Liver (tissue), 8 donors: ENCODE measurements at regions not wholly inside any gene's neighbourhood (a gene's known extent, or its start where the extent isn't known, plus 50 kb on each side); places are given as distances from the start of the nearest gene placed in this dataset.
"Not testable (repeated sequence)": the region's sequence is repeated elsewhere in the genome, so short reads cannot be mapped to it uniquely, and the experiment has no call there.

ENCODE experiments used
- DNase-seq: peaks from one replicate; pipeline ENCODE4 v3.0.0-alpha.2; 2017; ENCODE audit warnings: low spot score
- H3K27ac ChIP-seq, 2 donors: one replicate each; pipeline ENCODE4 v1.7.0; 2013; ENCODE audit warnings: inconsistent platforms in 2 of 2, low read length in 2 of 2, control low read depth in 1 of 2, low read depth in 1 of 2, mild to moderate bottlenecking in 1 of 2
- H3K27me3 ChIP-seq, 4 donors: one replicate each; pipeline versions ENCODE4 v1.6.1 to v1.7.0; 2013; ENCODE audit warnings: low read length in 3 of 4, inconsistent platforms in 1 of 4, mild to moderate bottlenecking in 1 of 4, moderate library complexity in 1 of 4; ENCODE audit not compliant: control insufficient read depth in 4 of 4, insufficient read depth in 4 of 4
- H3K36me3 ChIP-seq, 4 donors: one replicate each; pipeline versions ENCODE4 v1.6.1 to v1.7.0; 2013; ENCODE audit warnings: low read length in 3 of 4, mild to moderate bottlenecking in 3 of 4, low read depth in 1 of 4, moderate library complexity in 1 of 4; ENCODE audit not compliant: control insufficient read depth in 4 of 4, insufficient read depth in 3 of 4
- H3K4me1 ChIP-seq, 4 donors: one replicate each; pipeline versions ENCODE4 v1.6.1 to v1.7.0; 2013; ENCODE audit warnings: low read length in 3 of 4, mild to moderate bottlenecking in 3 of 4, moderate library complexity in 1 of 4; ENCODE audit not compliant: control insufficient read depth in 4 of 4, insufficient read depth in 4 of 4
- H3K4me3 ChIP-seq, 3 donors: one replicate each; pipeline versions ENCODE4 v1.6.1 to v1.7.0; 2013; ENCODE audit warnings: low read length in 3 of 3, control low read depth in 1 of 3, low read depth in 1 of 3, mild to moderate bottlenecking in 1 of 3
- H3K9ac ChIP-seq, 2 donors: one replicate each; pipeline ENCODE4 v1.7.0; 2013; ENCODE audit warnings: low read length in 2 of 2, mild to moderate bottlenecking in 2 of 2, moderate library complexity in 2 of 2, control low read depth in 1 of 2, low read depth in 1 of 2
- H3K9me3 ChIP-seq, 4 donors: one replicate each; pipeline versions ENCODE4 v1.6.1 to v1.7.0; 2013; ENCODE audit warnings: low read length in 3 of 4; ENCODE audit not compliant: control insufficient read depth in 4 of 4
- ATF3 ChIP-seq: IDR thresholded peaks from 2 replicates; pipeline ENCODE4 v1.6.1; 2016; ENCODE audit warnings: antibody characterized with exemption
- CTCF ChIP-seq: fragments of 150-350 bp; IDR thresholded peaks from 2 replicates; pipeline ENCODE4 v1.5.1; 2017; ENCODE audit warnings: improper control_type of control experiment, low read depth, low read length; ENCODE audit not compliant: missing input control
- EGR1 ChIP-seq, 2 donors: IDR thresholded peaks; 2 replicates each; pipeline ENCODE4 v1.6.1; 2016 to 2018; ENCODE audit warnings: antibody characterized with exemption in 2 of 2, low read depth in 2 of 2
- FOXA1 ChIP-seq: IDR thresholded peaks from 2 replicates; pipeline ENCODE4 v1.6.1; 2016; ENCODE audit warnings: antibody characterized with exemption
- FOXA2 ChIP-seq: IDR thresholded peaks from 2 replicates; pipeline ENCODE4 v1.6.1; 2016; ENCODE audit warnings: antibody characterized with exemption
- GABPA ChIP-seq, 2 donors: IDR thresholded peaks in 1 of 2; conservative IDR thresholded peaks in 1 of 2; 2 replicates each; pipeline ENCODE4 v1.6.1; 2016; ENCODE audit warnings: antibody characterized with exemption in 2 of 2, mild to moderate bottlenecking in 1 of 2, moderate library complexity in 1 of 2
- HNF4G ChIP-seq: IDR thresholded peaks from 2 replicates; pipeline ENCODE4 v1.6.1; 2016; ENCODE audit warnings: antibody characterized with exemption
- JUND ChIP-seq, 2 donors: IDR thresholded peaks; 2 replicates each; pipeline ENCODE4 v1.6.1; 2016; ENCODE audit warnings: antibody characterized with exemption in 2 of 2
- MAX ChIP-seq: IDR thresholded peaks from 2 replicates; pipeline ENCODE4 v1.6.1; 2016; ENCODE audit warnings: antibody characterized with exemption
- NR2F2 ChIP-seq: IDR thresholded peaks from 2 replicates; pipeline ENCODE4 v1.6.1; 2016; ENCODE audit warnings: antibody characterized with exemption
- RAD21 ChIP-seq, 2 donors: IDR thresholded peaks; 2 replicates each; pipeline ENCODE4 v1.6.1; 2016; ENCODE audit warnings: antibody characterized with exemption in 2 of 2, mild to moderate bottlenecking in 2 of 2
- REST ChIP-seq: IDR thresholded peaks from 2 replicates; pipeline ENCODE4 v1.6.1; 2016; ENCODE audit warnings: antibody characterized with exemption, mild to moderate bottlenecking
- SP1 ChIP-seq: IDR thresholded peaks from 2 replicates; pipeline ENCODE4 v1.6.1; 2018; ENCODE audit warnings: antibody characterized with exemption, mild to moderate bottlenecking
- TAF1 ChIP-seq: conservative IDR thresholded peaks from 2 replicates; pipeline ENCODE4 v1.6.1; 2016; ENCODE audit warnings: antibody characterized with exemption, mild to moderate bottlenecking
- ZBTB33 ChIP-seq: IDR thresholded peaks from 2 replicates; pipeline ENCODE4 v1.6.1; 2016; ENCODE audit warnings: antibody characterized with exemption
- WGBS: extraction: QIAGEN DNeasy Blood & Tissue Kit; methylation state at CpG from one replicate; pipeline ENCODE4 v1.1.7; 2013; 5-methylcytosine and 5-hydroxymethylcytosine counted together
- donor health status: healthy.
- donor health status: healthy.
- donor health status: healthy.
- donor health status: healthy.
- donor health status: healthy.

GRCh38 chr9:93884808-93885207 lies 70.3 kb downstream of the BARX1 start (continued):
- TF ChIP-seq REST = no peak
- no peak for TF ChIP-seq SP1

GRCh38 chr9:93879662-93880407 lies 75.3 kb downstream of the BARX1 start:
- not testable (repeated sequence) for DNase-seq, H3K27me3 ChIP-seq, H3K9ac ChIP-seq, H3K27ac ChIP-seq, H3K4me1 ChIP-seq, H3K4me3 ChIP-seq, H3K36me3 ChIP-seq
- 94% methylated on average over 35 of the region's 35 CpGs for WGBS
- H3K9me3 ChIP-seq = peaks cover 4 to 16% (median 4%) of the 10 kb centered on the region in 4 donors

- H3K4me3 ChIP-seq = no peak overlapping the region
- H3K9me3 ChIP-seq = peaks cover 11 to 26% (median 11%) of the 10 kb centered on the region in 4 donors
- no peak for DNase-seq
- H3K27me3 ChIP-seq = no peaks in the 10 kb centered on the region
- TF ChIP-seq RAD21 (IDR thresholded peaks at IDR 0.05) (no peak), MAX (no peak), NR2F2 (no peak), CTCF (no peak), EGR1 (IDR thresholded peaks at IDR 0.05; ENCODE audit: low read depth in 2 of 2) (no peak), ATF3 (no peak), SP1 (no peak)
- H3K27ac ChIP-seq = no peak overlapping the region
- no peak overlapping the region for H3K9ac ChIP-seq
- no peaks in the 10 kb centered on the region for H3K36me3 ChIP-seq
- H3K4me1 ChIP-seq = no peaks in the 10 kb centered on the region
These were observed 79.8 kb downstream of the BARX1 start for GRCh38 chr9:93875330-93875729.

- DNase-seq = no peak
- Histone ChIP-seq H3K27me3 (no peaks in the 10 kb centered on the region), H3K9ac (no peak overlapping the region), H3K4me1 (no peaks in the 10 kb centered on the region), H3K9me3 (peaks cover 11 to 26% (median 11%) of the 10 kb centered on the region in 4 donors), H3K36me3 (no peaks in the 10 kb centered on the region), H3K4me3 (peak overlapping the region in 2 of 3 donors; percentile 35 to 36), H3K27ac (no peak overlapping the region)
- TF ChIP-seq HNF4G (no peak), JUND (IDR thresholded peaks at IDR 0.05) (no peak), ZBTB33 (no peak), GABPA (IDR thresholded peaks at IDR 0.05 in 1 of 2, conservative IDR thresholded peaks at IDR 0.05 in 1 of 2) (no peak), RAD21 (IDR thresholded peaks at IDR 0.05) (no peak), FOXA2 (no peak), ATF3 (no peak), TAF1 (no peak), CTCF (no peak), NR2F2 (no peak), FOXA1 (no peak), EGR1 (IDR thresholded peaks at IDR 0.05; ENCODE audit: low read depth in 2 of 2) (no peak)
These were observed 80.9 kb downstream of the BARX1 start for GRCh38 chr9:93874242-93874641.
